Fibroblast of peridontal ligament (primary cell): ENCODE measurements at regions not wholly inside any gene's neighbourhood (a gene's known extent, or its start where the extent isn't known, plus 50 kb on each side); places are given as distances from the start of the nearest gene placed in this dataset.

ENCODE experiments used
- DNase-seq: peaks from one replicate; pipeline ENCODE4 v3.0.0-alpha.2; 2010; ENCODE audit errors: extremely low read depth

DNA sequence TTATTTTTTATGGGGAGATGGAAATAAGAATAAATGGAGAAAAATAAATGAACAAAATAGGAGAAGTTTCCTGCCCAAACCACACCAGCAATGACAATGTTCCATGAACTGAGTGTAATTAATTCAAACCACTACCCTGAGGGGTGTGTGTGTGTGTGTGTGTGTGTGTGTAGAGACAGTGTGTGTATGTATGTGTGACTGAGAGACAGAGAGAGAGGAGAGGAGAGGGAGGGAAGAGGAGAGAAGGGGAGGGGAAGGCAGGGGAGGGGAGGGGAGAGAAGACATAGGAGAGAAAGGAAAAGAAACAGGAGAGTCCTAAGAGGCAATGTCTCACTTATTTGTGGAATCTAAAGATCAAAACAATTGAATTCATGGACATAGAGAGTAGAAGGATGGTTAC lies 65.0 kb upstream of the POU2AF1 start:
- no peak for DNase-seq

DNA sequence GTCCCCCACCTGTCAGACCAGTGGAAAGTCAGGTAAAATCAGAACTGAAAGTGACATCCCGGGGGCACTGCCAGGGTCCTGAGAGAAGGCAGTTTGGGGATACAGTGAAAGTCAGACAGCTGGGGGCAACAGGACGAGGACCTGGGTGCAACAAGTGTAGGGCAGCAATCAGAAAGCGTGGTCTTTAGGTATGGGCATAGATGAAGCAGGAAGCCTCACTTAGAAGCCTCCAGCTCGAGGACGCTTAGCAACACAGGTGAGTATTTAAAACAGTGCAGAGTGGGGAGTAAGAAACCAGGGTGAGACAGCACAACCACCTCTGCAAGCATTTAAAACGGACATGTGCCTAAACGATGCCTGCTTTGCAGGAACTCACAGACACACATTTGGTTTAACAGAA lies 64.6 kb upstream of the POU2AF1 start:
- no peak for DNase-seq

DNA sequence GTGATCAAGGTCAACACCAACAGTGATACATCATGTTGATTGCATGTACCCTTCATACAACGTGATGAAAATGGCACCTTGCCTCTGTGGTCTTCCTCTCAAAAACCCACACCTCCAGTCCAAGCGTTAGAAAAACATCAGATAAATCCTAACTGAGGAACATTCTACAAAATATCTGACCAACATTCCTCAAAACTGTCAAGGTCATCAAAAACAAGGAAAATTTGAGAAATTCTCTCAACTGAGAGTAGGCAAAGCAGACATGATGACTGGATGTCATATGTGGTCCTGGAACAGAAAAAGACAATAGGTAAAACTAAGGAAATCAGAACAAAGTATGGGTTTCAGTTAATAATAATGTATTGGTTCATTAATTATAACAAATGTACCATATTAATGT lies 64.0 kb upstream of the POU2AF1 start:
- no peak for DNase-seq

DNA sequence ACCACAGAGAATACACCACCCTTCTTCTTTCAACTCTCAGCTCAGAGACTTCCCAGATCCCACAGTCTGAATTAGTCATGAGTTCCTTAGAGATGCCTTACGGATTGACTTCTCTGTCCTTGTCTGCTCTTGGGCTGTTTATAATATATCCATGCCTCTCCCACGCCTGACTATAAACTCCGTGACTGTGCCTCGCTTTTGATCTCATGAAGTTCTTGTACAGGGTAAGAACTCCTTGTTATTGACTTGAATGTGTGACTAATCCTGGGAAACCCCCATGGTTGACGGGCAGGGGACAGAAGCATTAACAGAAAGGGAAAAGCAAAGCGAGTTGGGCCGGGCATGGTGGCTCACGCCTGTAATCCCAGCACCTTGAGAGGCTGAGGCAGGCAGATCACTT lies 62.4 kb upstream of the POU2AF1 start:
- peak; percentile 27 for DNase-seq

DNA sequence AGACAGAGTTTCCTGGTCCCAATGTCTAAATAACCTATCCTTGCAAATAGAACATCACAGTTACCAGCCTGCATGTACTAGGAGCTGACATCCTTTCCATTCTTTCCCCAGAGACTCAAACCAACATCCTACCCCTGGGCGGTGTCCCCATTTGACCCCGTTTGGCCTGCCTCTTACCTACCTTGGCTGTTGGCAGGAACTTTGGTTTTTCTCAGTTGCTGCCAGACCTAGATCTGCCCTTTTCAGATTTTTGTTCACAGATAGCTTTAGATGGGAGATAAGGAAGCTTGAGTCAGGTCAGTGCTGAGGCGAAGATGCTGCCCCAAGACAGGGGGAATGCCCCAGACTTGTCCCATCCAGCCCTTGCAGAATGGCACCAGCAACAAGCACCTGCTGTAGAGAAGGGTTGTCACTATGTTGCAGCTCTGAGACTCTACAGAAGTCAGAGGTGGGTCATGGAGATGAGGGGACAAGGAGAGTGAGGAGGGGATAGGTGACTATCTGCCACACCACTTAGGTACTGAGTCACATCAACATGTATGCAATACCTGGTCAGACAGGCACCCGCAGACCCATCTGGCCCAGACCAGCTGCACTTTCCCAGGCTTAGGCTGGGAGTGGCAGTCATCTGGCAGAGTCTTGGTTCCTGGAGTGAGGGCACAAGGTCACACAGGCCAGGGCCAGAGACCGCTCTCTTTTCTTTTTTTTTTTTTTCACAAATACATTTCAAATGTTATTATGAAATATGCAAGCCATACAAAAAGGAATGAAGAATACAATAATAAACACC lies 61.5 kb upstream of the POU2AF1 start:
- no peak for DNase-seq

DNA sequence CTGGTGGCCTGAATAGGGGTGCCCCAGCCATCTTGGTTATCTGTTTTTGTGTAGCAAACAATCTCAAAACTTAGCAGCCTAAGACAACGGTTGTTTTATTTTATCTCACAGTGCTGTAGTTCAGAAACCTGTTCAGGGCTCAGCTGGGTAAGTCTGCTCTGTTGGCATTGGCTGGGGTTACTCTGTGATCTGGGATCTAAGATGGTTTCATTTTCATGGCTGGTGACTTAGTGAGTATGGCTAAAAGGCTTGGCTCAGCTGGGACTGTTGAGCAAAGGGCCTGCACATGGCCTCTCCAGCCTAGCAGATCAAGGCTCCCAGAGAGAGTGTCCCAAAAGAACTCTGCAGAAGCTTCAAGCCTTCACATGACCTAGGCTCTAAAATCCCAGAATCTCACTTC lies 60.8 kb upstream of the POU2AF1 start:
- DNase-seq, result no peak

DNA sequence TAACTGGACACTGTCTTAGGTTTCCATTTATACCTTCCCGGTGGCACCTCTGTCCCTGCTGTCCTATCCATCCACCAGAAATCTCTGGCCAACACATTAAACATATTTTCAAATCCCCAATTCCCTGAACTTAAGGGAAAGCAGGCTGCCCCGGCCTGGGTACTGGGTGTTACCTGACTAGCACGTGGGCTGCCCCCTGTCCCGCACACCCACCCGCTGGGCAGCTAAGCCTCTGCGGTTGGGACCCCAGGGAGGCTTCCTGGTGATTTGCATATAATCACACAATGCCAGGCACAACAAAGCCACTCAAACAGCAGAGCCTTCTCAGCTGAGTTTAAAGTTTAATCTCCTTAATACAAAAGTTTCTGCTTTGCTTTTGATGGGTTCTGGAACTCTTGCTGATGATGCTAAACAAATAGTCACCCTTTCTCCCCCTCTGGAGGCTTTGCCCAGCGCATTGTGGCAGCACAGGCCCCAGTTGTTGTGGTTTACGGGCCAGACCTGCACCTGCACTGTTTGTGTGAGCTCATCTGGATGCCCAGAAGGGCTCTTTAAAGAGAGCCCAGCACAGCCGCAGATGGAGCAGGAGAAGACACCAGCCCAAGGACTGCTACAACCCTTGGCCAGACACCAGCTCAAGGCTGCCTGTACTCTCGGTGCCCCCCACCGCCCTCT lies 59.9 kb upstream of the POU2AF1 start:
- no peak for DNase-seq

DNA sequence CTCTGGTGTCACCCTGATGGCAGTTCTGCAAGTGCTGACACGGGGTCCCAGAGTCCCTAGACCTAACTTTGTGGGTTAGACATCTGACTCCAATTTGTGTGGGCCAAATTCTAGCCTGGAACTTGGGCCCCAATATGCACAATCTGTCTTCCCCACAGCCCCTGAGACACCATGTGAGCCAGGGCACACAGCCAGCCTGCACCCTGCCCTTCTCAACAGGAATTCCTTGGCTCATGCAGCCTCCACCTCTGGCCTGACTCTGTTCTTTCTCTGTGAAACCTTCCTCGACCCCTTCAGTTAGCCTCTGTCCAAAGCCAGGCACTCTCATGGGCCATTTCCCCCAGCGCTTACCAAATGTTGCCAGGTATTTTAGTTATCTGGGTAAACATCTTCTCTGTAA lies 59.1 kb upstream of the POU2AF1 start:
- DNase-seq, result no peak

DNA sequence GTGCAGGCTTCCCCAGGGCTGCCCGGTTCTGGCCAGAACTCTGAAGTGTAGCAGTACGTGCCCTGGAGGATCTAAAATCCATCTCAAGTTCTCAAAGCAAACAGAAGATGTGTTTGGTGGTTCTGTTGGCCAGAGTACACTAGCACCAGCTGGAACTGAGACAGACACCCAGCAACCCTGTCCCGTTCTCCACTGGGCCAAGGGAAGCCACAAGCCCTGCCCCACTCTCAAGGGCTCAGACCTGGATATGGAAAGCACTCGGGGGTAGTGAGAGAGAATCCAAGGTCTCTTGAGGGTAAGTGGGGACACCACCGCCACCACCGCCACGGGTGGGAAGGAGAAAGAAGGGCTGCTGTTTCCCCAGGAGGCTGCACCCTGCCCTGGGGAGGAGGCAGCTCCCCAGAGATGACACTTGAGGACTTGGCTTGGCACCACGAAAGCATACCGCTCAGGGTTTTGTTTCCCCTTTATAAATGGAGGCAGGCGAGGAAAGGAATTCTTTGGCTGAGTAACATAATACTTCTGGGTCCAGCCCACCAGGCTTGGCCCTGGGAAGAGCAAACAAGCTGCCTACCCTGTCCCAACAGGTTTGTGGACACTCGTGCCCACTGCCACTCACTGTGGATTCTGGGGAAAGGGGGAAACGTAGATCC lies 56.1 kb upstream of the POU2AF1 start:
- no peak for DNase-seq

DNA sequence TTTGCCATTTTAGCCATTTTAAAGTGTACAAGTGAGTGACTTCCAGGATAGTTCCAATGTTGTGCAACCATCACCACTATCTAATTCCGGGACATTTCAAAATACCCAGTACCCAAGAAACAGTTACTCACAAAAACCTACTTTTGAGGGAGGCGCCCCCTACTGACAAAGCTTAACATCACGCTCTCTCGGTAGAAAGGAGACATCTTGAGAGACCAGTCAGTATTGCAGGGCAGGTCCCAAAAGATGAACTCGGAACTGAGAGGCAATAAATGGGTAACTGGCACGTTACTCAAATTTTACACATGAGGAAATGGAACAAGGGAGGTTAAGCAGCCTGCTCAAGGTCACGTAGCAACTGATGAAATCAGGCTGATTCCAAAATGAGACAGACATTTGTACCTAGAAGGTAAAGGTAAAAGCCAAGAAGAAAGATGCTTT lies 50.0 kb upstream of the POU2AF1 start:
- peak; percentile 75 for DNase-seq
